Coronary artery (tissue), 2 donors: ENCODE measurements at regions not wholly inside any gene's neighbourhood (a gene's known extent, or its start where the extent isn't known, plus 50 kb on each side); places are given as distances from the start of the nearest gene placed in this dataset.

Experiments
- DNase-seq: peaks from one replicate; pipeline ENCODE4 v3.0.0-alpha.2; 2017; ENCODE audit warnings: low spot score
- H3K27ac ChIP-seq, 2 donors: fragments of 200-600 bp; sonication (generic); one replicate each; pipeline ENCODE4 v1.5.1; 2016 to 2019
- H3K4me3 ChIP-seq: fragments of 200-600 bp; sonication (generic); 2 replicates; pipeline ENCODE4 v1.5.1; 2016; ENCODE audit warnings: mild to moderate bottlenecking, moderate library complexity
- CTCF ChIP-seq: fragments of 200-600 bp; sonication (generic); IDR thresholded peaks from one replicate; pipeline ENCODE4 v1.5.1; 2019; ENCODE audit warnings: antibody characterized with exemption

GRCh38 chr14:85235868-85236267, 294.1 kb upstream of the FLRT2 start:
- H3K4me3 ChIP-seq = no peak overlapping the region
- no peak for DNase-seq
- TF ChIP-seq CTCF = no peak

GRCh38 chr14:85236296-85236695, 293.6 kb upstream of the FLRT2 start:
- no peak for DNase-seq
- Histone ChIP-seq H3K4me3 (no peak overlapping the region), H3K27ac (no peak overlapping the region)
- TF ChIP-seq CTCF = no peak

More at GRCh38 chr14:85235868-85236267, 294.1 kb upstream of the FLRT2 start:
- no peak overlapping the region for H3K27ac ChIP-seq

- no peak for TF ChIP-seq CTCF
- no peak for DNase-seq
- no peak overlapping the region for H3K27ac ChIP-seq
- no peak overlapping the region for H3K4me3 ChIP-seq
These were observed 290.2 kb upstream of the FLRT2 start for GRCh38 chr14:85239791-85240190.

- no peak for DNase-seq
- no peak overlapping the region for H3K27ac ChIP-seq
- no peak for TF ChIP-seq CTCF
- no peak overlapping the region for H3K4me3 ChIP-seq
These were observed 288.7 kb upstream of the FLRT2 start for GRCh38 chr14:85241022-85241855.

GRCh38 chr14:85242666-85243065, 287.3 kb upstream of the FLRT2 start:
- no peak for TF ChIP-seq CTCF
- H3K27ac ChIP-seq = no peak overlapping the region
- DNase-seq = no peak
- H3K4me3 ChIP-seq = no peak overlapping the region

- no peak for TF ChIP-seq CTCF
- H3K4me3 ChIP-seq = no peak overlapping the region
- H3K27ac ChIP-seq = no peak overlapping the region
- DNase-seq = no peak
These were observed 286.6 kb upstream of the FLRT2 start for GRCh38 chr14:85243321-85243720.

- no peak for TF ChIP-seq CTCF
- Histone ChIP-seq H3K27ac (no peak overlapping the region), H3K4me3 (no peak overlapping the region)
- no peak for DNase-seq
These were observed 282.9 kb upstream of the FLRT2 start for GRCh38 chr14:85247071-85247470.
